Caco-2 (cell line): ENCODE measurements at regions not wholly inside any gene's neighbourhood (a gene's known extent, or its start where the extent isn't known, plus 50 kb on each side); places are given as distances from the start of the nearest gene placed in this dataset.

Source experiments
- BruUV-seq: library from RNA; stranded (reverse); fragments of 400-500 nt; replicated peaks from 2 replicates; lab custom pipeline; 2021; lab: Mats Ljungman, UMichigan
- CTCF ChIA-PET: fragments of 300-600 bp; sonication (Branson Sonifier 250); formaldehyde crosslinking; loops from one replicate; lab custom pipeline; 2022; ENCODE audit warnings: antibody characterized with exemption; lab: Charles Lee
- POLR2A ChIA-PET: fragments of 300-600 bp; sonication (Branson Sonifier 250); formaldehyde crosslinking; loops from one replicate; lab custom pipeline; 2022; ENCODE audit warnings: antibody characterized with exemption; lab: Charles Lee
- DNase-seq, 2 experiments: peaks; one replicate each; pipeline versions ENCODE4 v3.0.0 to v3.0.0-alpha.2; 2020 to 2022
- H3K27me3 ChIP-seq: replicated peaks from 2 replicates; pipeline ENCODE4 v1.6.0; 2011; ENCODE audit warnings: low read length; ENCODE audit not compliant: control insufficient read depth, insufficient read depth
- H3K36me3 ChIP-seq: 2 replicates; pipeline ENCODE4 v1.5.1; 2011; ENCODE audit warnings: low read length; ENCODE audit not compliant: control insufficient read depth, insufficient read depth
- H3K4me1 ChIP-seq: fragments of 250-450 bp; sonication (Bioruptor Pico); 2 replicates; pipeline ENCODE4 v1.5.1; 2020; ENCODE audit warnings: mild to moderate bottlenecking
- H3K4me3 ChIP-seq: 2 replicates; pipeline ENCODE4 v1.5.1; 2011; ENCODE audit warnings: low read depth, mild to moderate bottlenecking, control low read depth, low read length
- H3K9me3 ChIP-seq: fragments of 250-450 bp; sonication (Bioruptor Pico); 2 replicates; pipeline ENCODE4 v1.5.1; 2020; ENCODE audit warnings: mild to moderate bottlenecking, moderate library complexity
- H3K27ac Mint-ChIP-seq: one replicate; pipeline ENCODE4 v1.8.0; 2022; ENCODE audit warnings: mixed read lengths; ENCODE audit not compliant: unreplicated experiment
- H3K27me3 Mint-ChIP-seq: one replicate; pipeline ENCODE4 v1.8.0; 2022; ENCODE audit warnings: mixed read lengths; ENCODE audit not compliant: insufficient read depth, unreplicated experiment
- H3K36me3 Mint-ChIP-seq: one replicate; pipeline ENCODE4 v1.8.0; 2022; ENCODE audit warnings: mild to moderate bottlenecking, mixed read lengths; ENCODE audit not compliant: insufficient read depth, unreplicated experiment
- H3K4me1 Mint-ChIP-seq: one replicate; pipeline ENCODE4 v1.8.0; 2022; ENCODE audit warnings: low read depth, mixed read lengths; ENCODE audit not compliant: unreplicated experiment
- H3K4me3 Mint-ChIP-seq: one replicate; pipeline ENCODE4 v1.8.0; 2022; ENCODE audit warnings: mild to moderate bottlenecking, moderate library complexity, mixed read lengths; ENCODE audit not compliant: unreplicated experiment
- H3K9me3 Mint-ChIP-seq: one replicate; pipeline ENCODE4 v1.8.0; 2022; ENCODE audit warnings: mixed read lengths; ENCODE audit not compliant: unreplicated experiment
- CTCF ChIP-seq, 2 experiments: fragments of 200-600 bp in 1 of 2; IDR thresholded peaks; 1 replicate in 1 of 2; 2 replicates in 1 of 2; pipeline versions ENCODE4 v1.5.1 to v1.8.0; 2011 to 2022; ENCODE audit warnings: antibody characterized with exemption in 1 of 2, control low read depth in 1 of 2, inconsistent platforms in 1 of 2, low read depth in 1 of 2, low read length in 1 of 2, mild to moderate bottlenecking in 1 of 2, moderate library complexity in 1 of 2; ENCODE audit not compliant: insufficient read depth in 1 of 2, severe bottlenecking in 1 of 2, unreplicated experiment in 1 of 2
- intact Hi-C: fragments of 100-400 bp; cut with micrococcal nuclease; formaldehyde crosslinking; loops from one replicate; pipeline ENCODE4 v1.10.0; 2022; ENCODE audit not compliant: unreplicated experiment

GRCh38 chr4:189092581-189092980 lies 848.1 kb upstream of the FRG1 start:
- ChIA-PET CTCF (no interaction called here), POLR2A (no interaction called here)
- Mint-ChIP-seq H3K27me3 (no peaks in the 10 kb centered on the region), H3K36me3 (no peaks in the 10 kb centered on the region), H3K9me3 (peaks cover 9% of the 10 kb centered on the region), H3K4me1 (no peaks in the 10 kb centered on the region), H3K27ac (no peak overlapping the region), H3K4me3 (no peak overlapping the region)
- Histone ChIP-seq H3K27me3 (no peaks in the 10 kb centered on the region), H3K36me3 (no peaks in the 10 kb centered on the region), H3K9me3 (no peaks in the 10 kb centered on the region), H3K4me1 (no peaks in the 10 kb centered on the region), H3K4me3 (no peak overlapping the region)
- intact Hi-C loops = no loop called here
- no TSS peak for BruUV-seq
- no peak for DNase-seq
- TF ChIP-seq CTCF (IDR thresholded peaks at IDR 0.05; ENCODE audit: insufficient read depth in 1 of 2, low read depth in 1 of 2, low read length in 1 of 2, severe bottlenecking in 1 of 2, unreplicated experiment in 1 of 2) = no peak

GRCh38 chr4:189096108-189096507 lies 844.6 kb upstream of the FRG1 start:
- ChIA-PET CTCF (no interaction called here), POLR2A (no interaction called here)
- Histone ChIP-seq H3K4me1 (no peaks in the 10 kb centered on the region), H3K4me3 (no peak overlapping the region), H3K9me3 (no peaks in the 10 kb centered on the region), H3K36me3 (no peaks in the 10 kb centered on the region), H3K27me3 (no peaks in the 10 kb centered on the region)
- Mint-ChIP-seq H3K4me1 (no peaks in the 10 kb centered on the region), H3K27me3 (no peaks in the 10 kb centered on the region), H3K36me3 (no peaks in the 10 kb centered on the region), H3K9me3 (peaks cover 9% of the 10 kb centered on the region), H3K27ac (no peak overlapping the region), H3K4me3 (no peak overlapping the region)
- intact Hi-C loops = no loop called here
- TF ChIP-seq CTCF (IDR thresholded peaks at IDR 0.05; ENCODE audit: insufficient read depth in 1 of 2, low read depth in 1 of 2, low read length in 1 of 2, severe bottlenecking in 1 of 2, unreplicated experiment in 1 of 2) = no peak
- BruUV-seq = no TSS peak
- no peak for DNase-seq

- H3K27me3 Mint-ChIP-seq = no peaks in the 10 kb centered on the region
- Histone ChIP-seq H3K4me1 (no peaks in the 10 kb centered on the region), H3K27me3 (no peaks in the 10 kb centered on the region), H3K9me3 (no peaks in the 10 kb centered on the region), H3K4me3 (no peak overlapping the region), H3K36me3 (no peaks in the 10 kb centered on the region)
- no peak for TF ChIP-seq CTCF (IDR thresholded peaks at IDR 0.05; ENCODE audit: insufficient read depth in 1 of 2, low read depth in 1 of 2, low read length in 1 of 2, severe bottlenecking in 1 of 2, unreplicated experiment in 1 of 2)
- peaks cover 9% of the 10 kb centered on the region for H3K9me3 Mint-ChIP-seq
- no peak overlapping the region for H3K27ac Mint-ChIP-seq
- H3K4me3 Mint-ChIP-seq = no peak overlapping the region
- intact Hi-C loops = no loop called here
- DNase-seq = no peak
- H3K36me3 Mint-ChIP-seq = no peaks in the 10 kb centered on the region
- no peaks in the 10 kb centered on the region for H3K4me1 Mint-ChIP-seq
- POLR2A ChIA-PET = no interaction called here
- BruUV-seq = no TSS peak
- CTCF ChIA-PET = no interaction called here
Observed at GRCh38 chr4:189096717-189097116, 844.0 kb upstream of the FRG1 start.
